Mucosa of gallbladder (tissue), 1 donor: ENCODE measurements at regions not wholly inside any gene's neighbourhood (a gene's known extent, or its start where the extent isn't known, plus 50 kb on each side); places are given as distances from the start of the nearest gene placed in this dataset.
"Not testable (repeated sequence)": the region's sequence is repeated elsewhere in the genome, so short reads cannot be mapped to it uniquely, and the experiment has no call there.

ENCODE experiments used
- DNase-seq: peaks from one replicate; pipeline ENCODE4 v3.0.0-alpha.2; 2020; ENCODE audit warnings: low spot score
- donor health status: DM: no; HTN: no; CAD: no.

DNA sequence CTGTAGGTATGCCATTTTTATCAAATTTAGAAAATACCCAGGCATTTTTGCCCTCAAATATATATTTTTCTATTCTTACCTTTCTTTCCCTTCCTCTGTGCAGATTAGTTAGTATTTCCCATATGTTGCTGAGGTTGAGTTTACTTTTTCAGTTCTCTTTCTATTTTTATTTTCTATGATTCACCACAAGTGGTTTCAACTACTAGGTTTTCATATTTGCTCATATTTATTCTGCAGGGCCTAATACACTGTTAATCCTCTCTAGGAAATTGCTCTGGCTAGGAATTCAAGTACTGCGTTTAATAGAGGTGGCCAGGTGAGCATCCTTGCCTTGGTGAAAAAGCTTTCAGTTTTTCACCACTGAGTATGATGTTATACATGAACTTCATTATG, 1535.3 kb upstream of the PCDH10 start:
- DNase-seq, result no peak

- DNase-seq, result no peak
These were observed 1516.2 kb upstream of the PCDH10 start for GRCh38 chr4:131632877-131633276.

- DNase-seq, result no peak
These were observed 1513.9 kb upstream of the PCDH10 start for GRCh38 chr4:131635191-131635590.

DNA sequence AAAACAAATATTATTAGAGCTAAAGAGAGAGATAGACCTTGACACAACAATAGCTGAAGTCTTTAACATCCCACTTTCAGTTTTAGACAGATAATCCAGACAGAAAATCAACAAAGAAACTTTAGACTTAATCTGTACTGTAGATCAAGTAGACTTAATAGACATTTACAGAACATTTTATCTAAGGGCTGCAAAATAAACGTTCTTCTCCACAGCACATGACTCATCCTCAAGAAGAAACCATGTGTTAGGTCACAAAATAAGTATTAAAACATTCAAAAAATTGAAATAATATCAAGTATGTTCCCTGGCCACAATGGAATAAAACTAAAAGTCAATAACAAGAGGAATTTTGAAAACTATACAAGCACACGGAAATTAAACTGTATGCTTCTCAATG, 1510.3 kb upstream of the PCDH10 start:
- DNase-seq, result no peak

DNA sequence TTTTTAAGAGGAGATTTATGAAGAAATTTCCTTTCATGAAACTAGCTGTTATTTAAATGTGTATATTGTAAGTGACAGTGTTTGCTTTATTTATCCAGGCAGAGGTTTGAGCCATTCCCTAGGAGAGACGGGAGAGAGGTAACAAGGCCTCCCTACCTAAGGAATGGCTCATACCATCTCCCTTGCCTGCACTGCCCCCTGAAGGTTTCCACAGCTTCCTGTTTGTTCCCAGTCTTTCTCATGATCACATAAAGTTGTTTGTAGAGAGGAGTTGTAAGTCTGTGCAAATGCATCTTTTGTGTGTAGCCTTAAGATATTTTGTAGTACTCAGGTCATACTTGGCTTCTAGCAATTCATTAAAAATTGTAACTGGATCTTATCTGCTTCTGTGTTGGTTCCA, 1504.5 kb upstream of the PCDH10 start:
- DNase-seq, result no peak

GRCh38 chr4:131649227-131649626, 1499.9 kb upstream of the PCDH10 start:
- no peak for DNase-seq

GRCh38 chr4:131650951-131651350, 1498.1 kb upstream of the PCDH10 start:
- no peak for DNase-seq

DNA sequence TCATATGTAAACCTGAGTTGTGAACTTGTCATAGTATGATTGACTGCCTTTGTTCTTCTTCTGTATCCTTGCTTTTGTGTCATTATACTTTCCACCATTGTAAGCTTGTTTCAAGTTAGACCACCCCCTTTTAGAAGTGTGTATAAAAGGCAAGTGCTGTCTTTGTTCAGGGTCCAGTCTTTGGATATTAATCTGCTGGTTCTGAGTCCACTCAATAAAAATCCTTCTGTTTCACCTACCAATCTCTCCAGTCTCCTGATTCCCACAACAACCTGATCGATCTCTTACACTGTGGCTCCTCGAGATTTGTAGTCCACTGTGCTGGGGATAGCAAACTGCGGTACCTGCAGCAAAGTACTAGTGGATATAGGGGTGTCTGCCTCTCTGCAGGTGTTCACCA, 1465.8 kb upstream of the PCDH10 start:
- not testable (repeated sequence) for DNase-seq

- DNase-seq, result no peak
These were observed 1427.2 kb upstream of the PCDH10 start for GRCh38 chr4:131721883-131722282.

- not testable (repeated sequence) for DNase-seq
These were observed 1426.0 kb upstream of the PCDH10 start for GRCh38 chr4:131723069-131723468.

DNA sequence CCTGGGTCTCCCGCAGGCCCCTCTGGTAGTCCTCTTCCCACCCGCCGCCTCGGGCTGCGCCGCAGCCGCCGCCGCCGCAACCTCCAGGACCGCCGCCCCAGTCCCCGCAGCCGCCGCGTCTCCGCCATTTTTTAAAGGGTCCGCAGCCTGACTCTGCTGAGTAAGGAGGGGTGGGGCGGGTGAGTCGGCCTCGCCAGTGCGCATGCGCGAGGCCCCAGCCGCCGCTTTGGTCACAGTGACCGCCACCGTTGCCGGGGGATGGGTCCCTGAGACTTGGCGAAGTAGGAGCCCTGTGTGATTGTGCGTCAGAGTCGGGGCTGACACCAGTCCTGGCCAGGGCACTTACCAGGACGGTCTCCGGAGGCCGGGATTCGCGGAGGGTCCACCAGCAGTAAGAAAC, 1424.2 kb upstream of the PCDH10 start:
- DNase-seq, result peak; percentile 55

- not testable (repeated sequence) for DNase-seq
These were observed 1423.6 kb upstream of the PCDH10 start for GRCh38 chr4:131725521-131725920.

GRCh38 chr4:131726940-131727339, 1422.2 kb upstream of the PCDH10 start:
- not testable (repeated sequence) for DNase-seq

GRCh38 chr4:131727418-131727817, 1421.7 kb upstream of the PCDH10 start:
- DNase-seq, result not testable (repeated sequence)

GRCh38 chr4:131729205-131729604, 1419.9 kb upstream of the PCDH10 start:
- DNase-seq, result not testable (repeated sequence)

- not testable (repeated sequence) for DNase-seq
These were observed 1419.2 kb upstream of the PCDH10 start for GRCh38 chr4:131729716-131730398.

DNA sequence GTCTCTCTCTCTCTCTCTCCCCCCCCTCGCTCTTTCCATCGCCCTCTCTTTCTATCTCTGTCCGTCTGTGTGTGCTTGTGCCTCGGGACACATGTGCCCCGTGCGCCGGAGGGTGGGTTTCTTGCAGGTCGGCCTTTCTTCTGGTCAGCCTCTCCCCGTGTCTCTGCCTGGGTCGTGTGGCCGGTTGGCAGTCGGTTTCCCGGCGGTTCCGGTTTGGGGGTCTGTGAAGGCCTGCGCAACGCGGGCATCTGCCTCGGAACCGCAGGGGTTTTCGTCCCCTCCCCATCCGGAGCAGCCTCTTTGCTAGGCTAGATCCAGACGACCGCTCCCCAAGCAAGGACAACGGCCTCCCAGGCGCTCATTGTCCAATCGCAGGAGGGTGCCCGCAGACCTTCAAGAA, 1418.5 kb upstream of the PCDH10 start:
- not testable (repeated sequence) for DNase-seq

GRCh38 chr4:131732034-131732630, 1417.0 kb upstream of the PCDH10 start:
- DNase-seq, result not testable (repeated sequence)

- not testable (repeated sequence) for DNase-seq
These were observed 1414.8 kb upstream of the PCDH10 start for GRCh38 chr4:131734321-131734720.

DNA sequence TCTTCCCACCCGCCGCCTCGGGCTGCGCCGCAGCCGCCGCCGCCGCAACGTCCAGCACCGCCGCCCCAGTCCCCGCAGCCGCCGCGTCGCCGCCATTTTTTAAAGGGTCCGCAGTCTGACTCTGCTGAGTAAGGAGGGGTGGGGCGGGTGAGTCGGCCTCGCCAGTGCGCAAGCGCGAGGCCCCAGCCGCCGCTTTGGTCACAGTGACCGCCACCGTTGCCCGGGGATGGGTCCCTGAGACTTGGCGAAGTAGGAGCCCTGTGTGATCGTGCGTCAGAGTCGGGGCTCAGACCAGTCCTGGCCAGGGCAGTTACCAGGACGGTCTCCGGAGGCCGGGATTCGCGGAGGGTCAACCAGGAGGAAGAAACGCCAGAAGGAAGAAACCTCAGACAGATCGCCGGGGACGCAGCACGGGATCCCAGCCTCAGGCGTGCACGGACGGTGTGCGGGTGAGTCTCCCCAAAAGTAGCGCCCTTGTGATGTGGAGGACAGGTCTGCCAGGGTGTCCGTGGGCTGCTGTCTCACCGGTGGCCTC, 1414.2 kb upstream of the PCDH10 start:
- DNase-seq, result peak; percentile 53

DNA sequence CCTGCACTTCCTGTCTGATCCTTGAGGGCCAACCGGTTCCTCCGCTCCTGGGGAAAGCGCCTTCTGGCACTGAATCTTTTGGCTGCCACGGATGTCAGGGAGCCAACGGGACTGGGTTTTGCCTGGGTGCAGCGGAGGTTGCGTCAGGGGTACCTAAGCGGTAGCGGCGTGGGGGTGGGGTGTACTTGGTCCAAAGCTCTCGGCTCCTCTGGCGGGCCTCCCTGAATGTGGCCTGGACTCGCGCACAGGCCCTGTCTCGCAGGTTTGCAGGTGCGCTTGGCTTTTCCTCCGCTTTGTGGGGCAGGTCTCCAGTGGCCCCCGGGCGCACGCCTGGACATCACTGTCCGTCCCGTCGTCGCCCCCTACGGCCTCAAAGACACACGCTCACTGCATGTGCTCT, 1410.1 kb upstream of the PCDH10 start:
- not testable (repeated sequence) for DNase-seq

GRCh38 chr4:131741836-131742235, 1407.3 kb upstream of the PCDH10 start:
- DNase-seq, result not testable (repeated sequence)

- DNase-seq, result not testable (repeated sequence)
These were observed 1406.4 kb upstream of the PCDH10 start for GRCh38 chr4:131742536-131743205.
